Transverse colon (tissue), 4 donors: ENCODE measurements at regions not wholly inside any gene's neighbourhood (a gene's known extent, or its start where the extent isn't known, plus 50 kb on each side); places are given as distances from the start of the nearest gene placed in this dataset.

Experiments
- DNase-seq: peaks from one replicate; pipeline ENCODE4 v3.0.0-alpha.2; 2019
- H3K27ac ChIP-seq, 4 donors: fragments of 200-600 bp; sonication (generic); 2 replicates each; pipeline ENCODE4 v1.5.1; 2016 to 2018; ENCODE audit warnings: inconsistent platforms in 4 of 4
- H3K27me3 ChIP-seq: fragments of 200-600 bp; sonication (generic); 2 replicates; pipeline ENCODE4 v1.5.1; 2017; ENCODE audit warnings: inconsistent platforms
- H3K36me3 ChIP-seq, 4 donors: fragments of 200-600 bp; sonication (generic); 2 replicates each; pipeline ENCODE4 v1.5.1; 2017 to 2019; ENCODE audit warnings: inconsistent platforms in 4 of 4
- H3K4me1 ChIP-seq, 4 donors: fragments of 200-600 bp; sonication (generic); 2 replicates each; pipeline ENCODE4 v1.5.1; 2017 to 2020; ENCODE audit warnings: inconsistent platforms in 4 of 4
- H3K4me3 ChIP-seq, 4 donors: fragments of 200-600 bp; sonication (generic); 1 replicate in 1 of 4; 2 replicates in 3 of 4; pipeline versions ENCODE4 v1.5.1 to v1.6.1; 2017 to 2019; ENCODE audit warnings: inconsistent platforms in 4 of 4
- H3K9me3 ChIP-seq, 2 donors: fragments of 200-600 bp; sonication (generic); 2 replicates each; pipeline ENCODE4 v1.5.1; 2017 to 2019; ENCODE audit warnings: inconsistent platforms in 2 of 2
- CTCF ChIP-seq, 5 experiments: fragments of 200-600 bp in 3 of 5; fragments of 450-650 bp in 2 of 5; sonication (generic) in 3 of 5; IDR thresholded peaks; 1 replicate in 2 of 5; 2 replicates in 3 of 5; pipeline ENCODE4 v1.5.1; 2016 to 2017; ENCODE audit warnings: antibody characterized with exemption in 5 of 5, inconsistent platforms in 3 of 5, mild to moderate bottlenecking in 2 of 5, moderate library complexity in 1 of 5
- EP300 ChIP-seq: sonication (generic); formaldehyde crosslinking; IDR thresholded peaks from one replicate; pipeline ENCODE4 v1.6.1; 2017; ENCODE audit warnings: antibody characterized with exemption, low read depth
- POLR2A ChIP-seq: fragments of 450-650 bp; IDR thresholded peaks from one replicate; pipeline ENCODE4 v1.6.1; 2016; ENCODE audit warnings: antibody characterized with exemption, mild to moderate bottlenecking, moderate library complexity
- POLR2AphosphoS5 ChIP-seq, 3 donors: sonication (generic); formaldehyde crosslinking; IDR thresholded peaks; one replicate each; pipeline ENCODE4 v1.6.1; 2016; ENCODE audit warnings: antibody characterized with exemption in 3 of 3
- WGBS, 2 donors: methylation state at CpG; one replicate each; pipeline ENCODE4 v1.1.5; 2018; ENCODE audit warnings: low coverage in 1 of 2; 5-methylcytosine and 5-hydroxymethylcytosine counted together
- in situ Hi-C, 4 donors: fragments of 200-750 bp; cut with MboI; loops; one replicate each; pipeline versions ENCODE4 v1.15.0 to v1.15.1; 2017; ENCODE audit warnings: low sequenced_read_pairs in 3 of 4, low pct_ligation_motif_present in 1 of 4, low pct_unique_long_range_greater_than_20kb in 1 of 4
- intact Hi-C: fragments of 100-400 bp; cut with DNase I; formaldehyde crosslinking; loops from one replicate; pipeline ENCODE4 v1.15.1; 2023; ENCODE audit warnings: low total_unique reads

GRCh38 chr6:56715741-56716140, 73.1 kb upstream of the DST start:
- intact Hi-C loops = no loop called here
- in situ Hi-C loops = loop anchor here in 2 of 4 donors (25.0 kb wide), 2 partner anchors 122 to 147 kb away; no protein-coding TSS in a partner anchor
- Histone ChIP-seq H3K4me3 (no peak overlapping the region), H3K4me1 (peaks cover 10 to 38% (median 19%) of the 10 kb centered on the region in 4 donors), H3K36me3 (no peaks in the 10 kb centered on the region), H3K27ac (peak overlapping the region; percentile 46 to 61 (median 55)), H3K9me3 (no peaks in the 10 kb centered on the region), H3K27me3 (no peaks in the 10 kb centered on the region)
- 73 to 78% methylated on average over 3 of the region's 3 CpGs for WGBS, 2 donors
- no peak for DNase-seq
- TF ChIP-seq POLR2A = no peak
- TF ChIP-seq CTCF (IDR thresholded peaks at IDR 0.05) = no peak
- no peak for TF ChIP-seq EP300
- no peak for TF ChIP-seq POLR2AphosphoS5 (IDR thresholded peaks at IDR 0.05)

- intact Hi-C loops (no loop called here), in situ Hi-C loops (loop anchor here in 2 of 4 donors (25.0 kb wide), 2 partner anchors 122 to 147 kb away; no protein-coding TSS in a partner anchor)
- TF ChIP-seq EP300 = no peak
- no peak for TF ChIP-seq POLR2A
- no peak for TF ChIP-seq CTCF (IDR thresholded peaks at IDR 0.05)
- peak in 1 of 3 donors; percentile 5 for TF ChIP-seq POLR2AphosphoS5 (IDR thresholded peaks at IDR 0.05)
- peak overlapping the region; percentile 46 to 61 (median 55) for H3K27ac ChIP-seq
- WGBS, 2 donors = 42 to 55% methylated on average over 2 of the region's 2 CpGs
- H3K4me3 ChIP-seq = no peak overlapping the region
- no peak for DNase-seq
- no peaks in the 10 kb centered on the region for H3K9me3 ChIP-seq
- no peaks in the 10 kb centered on the region for H3K27me3 ChIP-seq
- no peaks in the 10 kb centered on the region for H3K36me3 ChIP-seq
- H3K4me1 ChIP-seq = peaks cover 10 to 38% (median 19%) of the 10 kb centered on the region in 4 donors
These were observed 72.3 kb upstream of the DST start for GRCh38 chr6:56714982-56715456.

GRCh38 chr6:56714273-56714672, 71.6 kb upstream of the DST start:
- H3K4me1 ChIP-seq = peaks cover 10 to 39% (median 19%) of the 10 kb centered on the region in 4 donors

GRCh38 chr6:56713254-56713672, 70.6 kb upstream of the DST start:
- no peaks in the 10 kb centered on the region for H3K36me3 ChIP-seq
- peak overlapping the region; percentile 43 to 62 (median 53) for H3K27ac ChIP-seq
- peaks cover 10 to 48% (median 19%) of the 10 kb centered on the region in 4 donors for H3K4me1 ChIP-seq
- intact Hi-C loops (no loop called here), in situ Hi-C loops (loop anchor here in 2 of 4 donors (25.0 kb wide), 2 partner anchors 124 to 149 kb away; no protein-coding TSS in a partner anchor)
- DNase-seq = peak; percentile 35
- TF ChIP-seq CTCF (IDR thresholded peaks at IDR 0.05) (no peak), EP300 (no peak), POLR2AphosphoS5 (IDR thresholded peaks at IDR 0.05) (peak in 2 of 3 donors; percentile 5 to 29), POLR2A (no peak)
- WGBS, 2 donors = 30 to 37% methylated on average over 3 of the region's 3 CpGs
- H3K9me3 ChIP-seq = no peaks in the 10 kb centered on the region
- H3K27me3 ChIP-seq = no peaks in the 10 kb centered on the region
- no peak overlapping the region for H3K4me3 ChIP-seq

More at GRCh38 chr6:56714273-56714672, 71.6 kb upstream of the DST start:
- peak overlapping the region; percentile 46 to 61 (median 55) for H3K27ac ChIP-seq
- TF ChIP-seq POLR2A (no peak), CTCF (IDR thresholded peaks at IDR 0.05) (peak in 1 of 5 experiments; percentile 22)
- no peaks in the 10 kb centered on the region for H3K9me3 ChIP-seq
- intact Hi-C loops (no loop called here), in situ Hi-C loops (loop anchor here in 2 of 4 donors (25.0 kb wide), 2 partner anchors 123 to 148 kb away; no protein-coding TSS in a partner anchor)
- WGBS, 2 donors = 57 to 63% methylated on average over 1 of the region's 1 CpG
- no peaks in the 10 kb centered on the region for H3K36me3 ChIP-seq
- no peaks in the 10 kb centered on the region for H3K27me3 ChIP-seq
- H3K4me3 ChIP-seq = no peak overlapping the region
- no peak for DNase-seq
